Smooth muscle cell (in vitro differentiated cells): ENCODE measurements at regions not wholly inside any gene's neighbourhood (a gene's known extent, or its start where the extent isn't known, plus 50 kb on each side); places are given as distances from the start of the nearest gene placed in this dataset.

ENCODE experiments used
- DNase-seq: peaks from one replicate; lab custom pipeline; 2025; ENCODE audit not compliant: unreplicated experiment; lab: John Stamatoyannopoulos, UW
- H2AFZ ChIP-seq: fragments of 200-600 bp; sonication (generic); 2 replicates; pipeline ENCODE4 v1.6.0; 2016; ENCODE audit warnings: antibody characterized with exemption, low read depth, mild to moderate bottlenecking
- H3F3A ChIP-seq: fragments of 200-600 bp; sonication (generic); 2 replicates; pipeline ENCODE4 v1.6.0; 2017; ENCODE audit warnings: antibody characterized with exemption, low read depth
- H3K27ac ChIP-seq: fragments of 200-600 bp; sonication (generic); 2 replicates; pipeline ENCODE4 v1.5.1; 2016; ENCODE audit warnings: low read depth, mild to moderate bottlenecking
- H3K27me3 ChIP-seq: fragments of 200-600 bp; sonication (generic); 2 replicates; pipeline ENCODE4 v1.6.1; 2016; ENCODE audit warnings: low read depth, mild to moderate bottlenecking
- H3K36me3 ChIP-seq: fragments of 200-600 bp; sonication (generic); 2 replicates; pipeline ENCODE4 v1.5.1; 2016; ENCODE audit warnings: low read depth
- H3K4me1 ChIP-seq: fragments of 200-600 bp; sonication (generic); 2 replicates; pipeline ENCODE4 v1.5.1; 2016; ENCODE audit warnings: low read depth
- H3K4me2 ChIP-seq: fragments of 200-600 bp; sonication (generic); 2 replicates; pipeline ENCODE4 v1.6.0; 2016; ENCODE audit warnings: mild to moderate bottlenecking
- H3K4me3 ChIP-seq: fragments of 200-600 bp; sonication (generic); 2 replicates; pipeline ENCODE4 v1.5.1; 2016; ENCODE audit warnings: mild to moderate bottlenecking
- H3K79me2 ChIP-seq: fragments of 200-600 bp; sonication (generic); 2 replicates; pipeline ENCODE4 v1.6.0; 2016; ENCODE audit warnings: low read depth, mild to moderate bottlenecking
- H3K9ac ChIP-seq: fragments of 200-600 bp; sonication (generic); 2 replicates; pipeline ENCODE4 v1.6.0; 2016; ENCODE audit warnings: low read depth
- H3K9me3 ChIP-seq: fragments of 200-600 bp; sonication (generic); replicated peaks from 2 replicates; pipeline ENCODE4 v1.5.1; 2016; ENCODE audit warnings: low read depth
- H4K20me1 ChIP-seq: fragments of 200-600 bp; sonication (generic); 2 replicates; pipeline ENCODE4 v1.6.0; 2016; ENCODE audit warnings: low read depth
- WGBS: methylation state at CpG from one replicate; pipeline ENCODE4 v1.1.7; 2016; ENCODE audit warnings: low lambda C conversion rate; 5-methylcytosine and 5-hydroxymethylcytosine counted together
- TF ChIP-seq, protein P1 (sequence below): fragments of 200-600 bp; sonication (generic); IDR thresholded peaks from 2 replicates; pipeline ENCODE4 v1.5.1; 2017; ENCODE audit warnings: borderline replicate concordance, mild to moderate bottlenecking, antibody characterized with exemption; ENCODE audit not compliant: insufficient read depth, poor library complexity, severe bottlenecking

DNA sequence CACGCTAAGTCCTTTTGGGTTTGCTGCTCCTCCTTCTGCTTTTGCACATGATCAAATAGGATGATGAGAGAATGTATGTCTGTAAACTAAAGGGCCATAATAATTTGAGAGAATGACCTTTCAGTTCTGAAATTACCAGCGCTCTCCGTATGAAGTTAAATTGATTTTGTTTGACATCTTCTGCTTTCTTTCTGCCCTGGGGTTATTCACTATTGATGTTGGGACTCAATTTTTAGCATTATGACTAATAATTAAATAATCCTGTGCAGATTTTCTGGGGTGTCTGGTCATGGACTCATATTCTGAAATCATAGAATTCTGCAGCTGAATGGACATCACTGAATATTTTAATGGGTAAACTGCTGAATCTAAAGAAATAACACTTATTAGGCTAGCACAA is 423.2 kb downstream of the POM121L12 start:
- TF ChIP-seq, protein P1, sequence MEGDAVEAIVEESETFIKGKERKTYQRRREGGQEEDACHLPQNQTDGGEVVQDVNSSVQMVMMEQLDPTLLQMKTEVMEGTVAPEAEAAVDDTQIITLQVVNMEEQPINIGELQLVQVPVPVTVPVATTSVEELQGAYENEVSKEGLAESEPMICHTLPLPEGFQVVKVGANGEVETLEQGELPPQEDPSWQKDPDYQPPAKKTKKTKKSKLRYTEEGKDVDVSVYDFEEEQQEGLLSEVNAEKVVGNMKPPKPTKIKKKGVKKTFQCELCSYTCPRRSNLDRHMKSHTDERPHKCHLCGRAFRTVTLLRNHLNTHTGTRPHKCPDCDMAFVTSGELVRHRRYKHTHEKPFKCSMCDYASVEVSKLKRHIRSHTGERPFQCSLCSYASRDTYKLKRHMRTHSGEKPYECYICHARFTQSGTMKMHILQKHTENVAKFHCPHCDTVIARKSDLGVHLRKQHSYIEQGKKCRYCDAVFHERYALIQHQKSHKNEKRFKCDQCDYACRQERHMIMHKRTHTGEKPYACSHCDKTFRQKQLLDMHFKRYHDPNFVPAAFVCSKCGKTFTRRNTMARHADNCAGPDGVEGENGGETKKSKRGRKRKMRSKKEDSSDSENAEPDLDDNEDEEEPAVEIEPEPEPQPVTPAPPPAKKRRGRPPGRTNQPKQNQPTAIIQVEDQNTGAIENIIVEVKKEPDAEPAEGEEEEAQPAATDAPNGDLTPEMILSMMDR: no peak
- WGBS: 96% methylated on average over 3 of the region's 3 CpGs

DNA sequence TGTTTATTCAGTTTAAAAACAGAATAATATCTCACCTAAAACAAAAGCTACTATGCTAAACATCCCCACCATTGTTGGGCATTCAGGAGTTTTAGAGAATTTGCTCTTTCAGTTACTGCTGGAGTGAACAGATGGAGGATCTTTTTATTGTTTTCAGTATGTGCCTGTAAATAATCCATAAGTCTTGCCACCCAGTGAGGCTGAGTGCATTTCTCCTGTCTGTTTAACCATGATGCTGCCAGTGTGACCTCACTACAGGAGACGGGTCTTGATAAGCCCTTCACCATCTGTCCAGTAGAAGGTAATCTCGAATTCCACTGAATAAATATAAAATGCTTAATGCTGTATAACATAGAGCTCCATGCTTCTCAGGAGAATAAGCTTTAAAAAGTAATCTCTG is 430.9 kb downstream of the POM121L12 start:
- no peak overlapping the region for H3K27ac ChIP-seq
- no peaks in the 10 kb centered on the region for H3K4me1 ChIP-seq
- no peak overlapping the region for H3K4me3 ChIP-seq
- no peak overlapping the region for H2AFZ ChIP-seq
- no peaks in the 10 kb centered on the region for H3K79me2 ChIP-seq
- no peak overlapping the region for H3K4me2 ChIP-seq
- no peaks in the 10 kb centered on the region for H3K36me3 ChIP-seq
- no peak overlapping the region for H3K9ac ChIP-seq
- no peak for DNase-seq
- H4K20me1 ChIP-seq: no peaks in the 10 kb centered on the region
- 79% methylated on average over 2 of the region's 2 CpGs for WGBS
- no peaks in the 10 kb centered on the region for H3K27me3 ChIP-seq
- TF ChIP-seq, protein P1: no peak
- no peaks in the 10 kb centered on the region for H3K9me3 ChIP-seq
- H3F3A ChIP-seq: no peaks in the 10 kb centered on the region

More for the DNA sequence above, 423.2 kb downstream of the POM121L12 start:
- Histone ChIP-seq H3K4me3 (no peak overlapping the region), H3K79me2 (no peaks in the 10 kb centered on the region), H3K27me3 (no peaks in the 10 kb centered on the region), H3K9ac (no peak overlapping the region), H3K9me3 (no peaks in the 10 kb centered on the region), H3F3A (no peaks in the 10 kb centered on the region), H3K27ac (no peak overlapping the region), H2AFZ (no peak overlapping the region), H3K4me1 (no peaks in the 10 kb centered on the region), H3K36me3 (no peaks in the 10 kb centered on the region), H4K20me1 (no peaks in the 10 kb centered on the region), H3K4me2 (no peak overlapping the region)
- no peak for DNase-seq

DNA sequence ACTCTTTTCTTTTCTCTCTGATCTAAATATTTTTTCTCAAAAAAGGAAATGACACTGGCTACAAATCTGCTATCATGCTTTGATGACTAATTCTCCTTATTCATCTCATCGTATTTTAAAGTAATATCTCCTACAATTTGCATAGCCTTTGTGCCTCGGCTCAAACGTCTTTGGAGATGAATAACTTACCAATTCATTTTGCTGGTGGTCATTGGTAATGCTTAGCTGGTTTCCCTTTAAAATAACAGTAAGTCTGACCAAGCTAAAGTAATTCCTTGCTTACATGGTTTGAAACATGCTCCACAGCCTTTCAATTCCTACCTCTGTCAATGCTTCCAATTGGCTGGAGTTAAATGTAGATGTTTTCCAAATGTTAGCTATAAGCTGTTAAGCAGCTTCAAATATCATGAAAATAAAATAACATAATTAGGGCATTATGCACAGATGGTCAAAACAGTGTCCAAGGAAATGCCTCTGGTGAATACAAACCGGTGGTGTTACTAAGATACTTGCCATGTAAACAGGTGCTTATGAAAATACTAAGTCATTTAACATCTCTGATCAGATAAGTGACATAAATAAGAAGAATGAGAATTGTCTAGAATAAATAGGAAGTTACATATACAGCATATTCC is 435.0 kb downstream of the POM121L12 start:
- 70% methylated on average over 4 of the region's 4 CpGs for WGBS
- Histone ChIP-seq H3K36me3 (no peaks in the 10 kb centered on the region), H3F3A (no peaks in the 10 kb centered on the region), H3K9ac (no peak overlapping the region), H4K20me1 (no peaks in the 10 kb centered on the region), H3K4me2 (no peak overlapping the region), H3K4me3 (no peak overlapping the region), H3K4me1 (no peaks in the 10 kb centered on the region), H3K27ac (no peak overlapping the region), H2AFZ (peak overlapping the region; percentile 53), H3K27me3 (no peaks in the 10 kb centered on the region), H3K9me3 (no peaks in the 10 kb centered on the region), H3K79me2 (no peaks in the 10 kb centered on the region)
- DNase-seq: no peak
- TF ChIP-seq, protein P1: no peak

DNA sequence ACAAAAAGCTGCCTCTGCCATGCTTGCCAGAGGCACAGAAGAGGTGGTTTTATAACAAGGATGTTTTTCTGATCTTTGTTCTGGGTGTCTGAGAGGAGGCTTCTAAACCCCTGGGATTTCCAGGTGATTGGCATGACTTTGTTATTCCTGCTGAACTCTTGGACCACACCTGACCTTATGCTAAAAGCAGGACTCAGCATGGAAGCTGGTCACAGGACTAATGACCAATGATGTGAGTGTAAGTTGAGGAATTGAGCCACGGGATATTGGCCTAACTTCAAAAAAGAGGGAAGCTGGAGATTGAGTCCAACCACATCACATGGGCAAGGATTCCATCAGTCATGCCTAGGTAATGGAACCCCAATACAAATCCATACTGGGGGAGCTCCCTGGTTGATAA is 437.9 kb downstream of the POM121L12 start:
- 76% methylated on average over 1 of the region's 1 CpG for WGBS
- Histone ChIP-seq H2AFZ (no peak overlapping the region), H3K9me3 (no peaks in the 10 kb centered on the region), H3K27ac (no peak overlapping the region), H4K20me1 (no peaks in the 10 kb centered on the region), H3K4me2 (no peak overlapping the region), H3K9ac (no peak overlapping the region), H3F3A (no peaks in the 10 kb centered on the region), H3K79me2 (no peaks in the 10 kb centered on the region), H3K4me1 (no peaks in the 10 kb centered on the region), H3K36me3 (no peaks in the 10 kb centered on the region), H3K27me3 (no peaks in the 10 kb centered on the region), H3K4me3 (no peak overlapping the region)
- TF ChIP-seq, protein P1: no peak
- no peak for DNase-seq
